HepG2 (cell line): ENCODE measurements at regions not wholly inside any gene's neighbourhood (a gene's known extent, or its start where the extent isn't known, plus 50 kb on each side); places are given as distances from the start of the nearest gene placed in this dataset.

ENCODE experiments used
- ATF2 ChIP-seq: sonication (generic); formaldehyde crosslinking; IDR thresholded peaks from 2 replicates; pipeline ENCODE4 v1.4.0; 2020; ENCODE audit warnings: missing genetic modification reagents
- CREB3 ChIP-seq: sonication (generic); formaldehyde crosslinking; IDR thresholded peaks from 2 replicates; pipeline ENCODE4 v1.5.0; 2020; ENCODE audit warnings: missing genetic modification reagents
- HMG20A ChIP-seq: IDR thresholded peaks from 2 replicates; pipeline ENCODE4 v1.6.1; 2016; ENCODE audit warnings: borderline replicate concordance
- HNRNPK ChIP-seq: fragments of 200-400 bp; formaldehyde crosslinking; IDR thresholded peaks from 2 replicates; pipeline ENCODE4 v1.6.1; 2018; ENCODE audit warnings: low read length, low read depth, moderate library complexity, mild to moderate bottlenecking; ENCODE audit not compliant: poor library complexity, severe bottlenecking
- HNRNPUL1 ChIP-seq: fragments of 200-400 bp; formaldehyde crosslinking; IDR thresholded peaks from 2 replicates; pipeline ENCODE4 v1.6.1; 2017; ENCODE audit warnings: low read depth, mild to moderate bottlenecking, low read length, moderate library complexity
- KDM4B ChIP-seq: sonication (generic); formaldehyde crosslinking; IDR thresholded peaks from 2 replicates; pipeline ENCODE4 v1.4.0; 2020; ENCODE audit warnings: missing genetic modification reagents
- KLF16 ChIP-seq, 2 experiments: sonication (generic) in 1 of 2; formaldehyde crosslinking in 1 of 2; IDR thresholded peaks; 2 replicates each; pipeline versions ENCODE4 v1.6.1 to v1.8.0; 2016 to 2023; ENCODE audit warnings: missing genetic modification reagents in 2 of 2, missing compliant biosample characterization in 1 of 2
- MEF2D ChIP-seq: sonication (generic); formaldehyde crosslinking; IDR thresholded peaks from 2 replicates; pipeline ENCODE4 v1.5.1; 2020; ENCODE audit warnings: mild to moderate bottlenecking, missing genetic modification reagents
- NFIC ChIP-seq: IDR thresholded peaks from 2 replicates; pipeline ENCODE4 v1.6.1; 2012; ENCODE audit warnings: mild to moderate bottlenecking, low read length, inconsistent platforms
- NONO ChIP-seq, 2 experiments: fragments of 450-650 bp in 1 of 2; sonication (generic) in 1 of 2; formaldehyde crosslinking in 1 of 2; IDR thresholded peaks in 1 of 2; conservative IDR thresholded peaks in 1 of 2; 2 replicates each; pipeline versions ENCODE4 v1.6.1 to v1.8.0; 2017 to 2022; ENCODE audit warnings: mild to moderate bottlenecking in 1 of 2, missing genetic modification reagents in 1 of 2, moderate library complexity in 1 of 2
- NR3C1 ChIP-seq: sonication (generic); formaldehyde crosslinking; IDR thresholded peaks from 2 replicates; pipeline ENCODE4 v1.4.0; 2020; ENCODE audit warnings: missing genetic modification reagents
- RARA ChIP-seq: IDR thresholded peaks from 2 replicates; pipeline ENCODE4 v1.6.1; 2016; ENCODE audit warnings: missing genetic modification reagents, missing compliant biosample characterization
- RCOR2 ChIP-seq: IDR thresholded peaks from 2 replicates; pipeline ENCODE4 v1.6.1; 2016; ENCODE audit warnings: missing biosample characterization, missing genetic modification reagents
- SETDB1 ChIP-seq: sonication (generic); formaldehyde crosslinking; IDR thresholded peaks from 2 replicates; pipeline ENCODE4 v1.5.1; 2020; ENCODE audit warnings: missing genetic modification reagents, mild to moderate bottlenecking, borderline replicate concordance
- TCF7 ChIP-seq: sonication (generic); IDR thresholded peaks from 2 replicates; pipeline ENCODE4 v1.6.1; 2016; ENCODE audit warnings: antibody characterized with exemption, low read depth
- ZBTB21 ChIP-seq: sonication (generic); formaldehyde crosslinking; IDR thresholded peaks from 2 replicates; pipeline ENCODE4 v1.4.0; 2020; ENCODE audit warnings: missing genetic modification reagents
- ZFP41 ChIP-seq: sonication (generic); formaldehyde crosslinking; IDR thresholded peaks from 2 replicates; pipeline ENCODE4 v1.4.0; 2020; ENCODE audit warnings: mild to moderate bottlenecking, missing genetic modification reagents, borderline replicate concordance
- ZFP91 ChIP-seq: sonication (generic); formaldehyde crosslinking; IDR thresholded peaks from 2 replicates; pipeline ENCODE4 v1.9.0; 2022; ENCODE audit warnings: missing genetic modification reagents, mild to moderate bottlenecking, borderline replicate concordance
- ZNF281 ChIP-seq: sonication (generic); formaldehyde crosslinking; IDR thresholded peaks from 2 replicates; pipeline ENCODE4 v1.4.0; 2020; ENCODE audit warnings: missing genetic modification reagents, borderline replicate concordance
- ZNF468 ChIP-seq: sonication (generic); formaldehyde crosslinking; IDR thresholded peaks from 2 replicates; pipeline ENCODE4 v1.8.0; 2022; ENCODE audit warnings: mild to moderate bottlenecking, moderate library complexity, missing genetic modification reagents
- ZNF644 ChIP-seq: IDR thresholded peaks from 2 replicates; pipeline ENCODE4 v1.6.1; 2016; ENCODE audit warnings: low read depth
- ZSCAN12 ChIP-seq: sonication (generic); formaldehyde crosslinking; IDR thresholded peaks from 2 replicates; pipeline ENCODE4 v1.9.0; 2021; ENCODE audit warnings: mild to moderate bottlenecking, missing genetic modification reagents

GRCh38 chr2:15776629-15776919, 163.8 kb upstream of the MYCN start (continued):
- TF ChIP-seq ATF2 (CRISPR knock-in tag) (peak; percentile 64; the same call in 1 of the 2 replicates), ZFP91 (CRISPR knock-in tag) (no peak), HNRNPK (no peak), NFIC (peak; percentile 70; the same call in 1 of the 2 replicates), TCF7 (peak; percentile 94), KLF16 (CRISPR knock-in tag; IDR thresholded peaks at IDR 0.05) (peak in 1 of 2 experiments; percentile 60; a peak in 1 of 4 replicates), SETDB1 (CRISPR knock-in tag) (no peak), CREB3 (CRISPR knock-in tag) (no peak), HNRNPUL1 (no peak), NONO (IDR thresholded peaks at IDR 0.05) (no peak), NONO (CRISPR knock-in tag; conservative IDR thresholded peaks at IDR 0.05) (peak; percentile 62; the same call in 1 of the 2 replicates), NR3C1 (CRISPR knock-in tag) (no peak), MEF2D (CRISPR knock-in tag) (no peak), KDM4B (CRISPR knock-in tag) (no peak), ZBTB21 (CRISPR knock-in tag) (0 out of 2 replicates have a peak, but pooled peaks have one; percentile 13), ZNF281 (CRISPR knock-in tag) (peak; percentile 32; the same call in 1 of the 2 replicates), ZSCAN12 (no peak), RCOR2 (CRISPR knock-in tag) (peak; percentile 86), ZNF644 (CRISPR knock-in tag) (peak; percentile 76), HMG20A (CRISPR knock-in tag) (peak; percentile 92), RARA (peak; percentile 79), ZNF468 (CRISPR knock-in tag) (no peak), ZFP41 (CRISPR knock-in tag) (no peak)
